Ramos (cell line): ENCODE measurements at regions not wholly inside any gene's neighbourhood (a gene's known extent, or its start where the extent isn't known, plus 50 kb on each side); places are given as distances from the start of the nearest gene placed in this dataset.
"Not testable (repeated sequence)": the region's sequence is repeated elsewhere in the genome, so short reads cannot be mapped to it uniquely, and the experiment has no call there.

Source experiments
- in situ Hi-C: fragments of 300-500 bp; cut with MboI; formaldehyde crosslinking; loops from one replicate; pipeline ENCODE4 v1.14.3; 2022; ENCODE audit warnings: low sequenced_read_pairs; ENCODE audit not compliant: unreplicated experiment

GRCh38 chr3:27632431-27633223 lies 89.5 kb downstream of the EOMES start:
- in situ Hi-C loops, result no loop called here

DNA sequence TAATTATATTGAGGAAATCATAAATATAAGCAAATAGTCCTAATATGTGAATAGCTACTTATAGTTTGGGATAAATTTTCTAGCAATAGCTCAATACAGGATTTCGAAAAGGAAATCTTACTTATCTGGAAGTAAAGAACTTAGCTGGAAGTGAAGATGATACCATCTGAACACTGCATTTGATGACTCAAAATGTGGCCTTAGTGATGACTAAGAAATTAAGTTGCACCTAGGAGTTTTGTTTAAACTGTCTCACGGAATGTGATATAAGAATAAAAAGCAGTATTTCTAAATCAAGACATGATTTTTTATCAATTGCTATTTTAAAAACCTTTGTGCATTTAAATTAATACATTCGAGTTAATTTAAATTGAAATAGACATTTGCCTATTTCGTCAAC lies 91.2 kb downstream of the EOMES start:
- in situ Hi-C loops, result no loop called here

DNA sequence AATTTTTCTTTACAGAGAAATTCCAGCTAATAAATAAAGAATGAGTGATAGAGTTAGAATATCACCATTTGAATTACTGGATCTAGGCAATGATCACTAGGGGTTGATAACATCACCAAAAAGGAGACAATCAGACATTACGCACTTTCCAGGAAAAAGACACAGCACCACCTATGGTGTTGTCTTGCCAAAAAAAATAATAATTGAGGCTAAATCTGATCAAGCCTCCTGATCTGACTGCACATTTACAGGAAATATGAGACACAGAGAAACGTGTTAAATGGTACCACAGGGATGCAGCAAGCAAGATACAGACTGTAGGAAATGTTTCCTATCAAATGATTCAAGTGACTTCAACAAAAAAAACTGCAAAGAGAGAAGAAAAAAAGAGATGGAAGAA lies 92.8 kb downstream of the EOMES start:
- in situ Hi-C loops, result no loop called here

GRCh38 chr3:27628026-27628750 lies 93.9 kb downstream of the EOMES start:
- in situ Hi-C loops, result no loop called here

GRCh38 chr3:27626596-27627118 lies 95.5 kb downstream of the EOMES start:
- in situ Hi-C loops, result no loop called here

DNA sequence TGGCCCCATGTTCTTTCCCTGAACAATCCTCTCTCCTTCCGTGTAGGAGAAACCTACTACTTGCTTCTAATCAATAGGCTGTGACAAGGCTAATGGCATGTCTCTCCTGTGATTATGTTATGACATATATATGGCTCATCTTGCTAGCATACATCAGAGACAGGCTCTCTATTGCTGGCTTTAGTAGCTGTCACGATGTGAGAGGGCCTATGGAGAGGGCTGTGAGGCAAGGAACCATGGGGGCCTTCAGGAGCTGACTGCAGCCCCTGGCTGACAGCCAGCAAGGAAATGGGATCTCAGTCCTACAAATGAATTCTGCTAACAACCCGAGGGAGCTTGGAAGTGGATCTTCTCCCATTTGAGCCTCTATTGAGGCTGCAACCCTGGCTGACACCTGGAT lies 96.3 kb downstream of the EOMES start:
- in situ Hi-C loops, result no loop called here

GRCh38 chr3:27623085-27623753 lies 98.9 kb downstream of the EOMES start:
- in situ Hi-C loops, result no loop called here

GRCh38 chr3:27617552-27617951 lies 104.6 kb downstream of the EOMES start:
- in situ Hi-C loops, result no loop called here

DNA sequence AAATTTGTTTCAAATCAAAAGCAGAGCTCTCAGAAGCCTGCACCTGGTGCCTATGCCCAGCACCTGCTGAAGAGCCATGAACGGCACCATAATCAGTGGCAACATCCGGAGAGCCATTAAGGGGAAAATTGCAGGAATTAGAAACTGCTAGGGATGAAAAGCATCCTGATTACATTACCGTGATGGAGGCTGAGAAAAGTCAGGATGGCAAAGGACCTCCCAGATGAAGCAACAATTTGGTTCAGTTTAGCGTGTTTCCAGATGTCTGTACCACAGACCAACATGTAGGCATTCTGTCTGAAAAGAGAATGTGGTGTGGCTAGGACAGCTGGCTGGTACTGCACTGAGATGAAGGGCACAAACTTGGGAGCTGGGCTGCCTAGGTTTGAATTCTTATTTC lies 106.1 kb downstream of the EOMES start:
- in situ Hi-C loops, result no loop called here

GRCh38 chr3:27615555-27615954 lies 106.6 kb downstream of the EOMES start:
- in situ Hi-C loops, result no loop called here

DNA sequence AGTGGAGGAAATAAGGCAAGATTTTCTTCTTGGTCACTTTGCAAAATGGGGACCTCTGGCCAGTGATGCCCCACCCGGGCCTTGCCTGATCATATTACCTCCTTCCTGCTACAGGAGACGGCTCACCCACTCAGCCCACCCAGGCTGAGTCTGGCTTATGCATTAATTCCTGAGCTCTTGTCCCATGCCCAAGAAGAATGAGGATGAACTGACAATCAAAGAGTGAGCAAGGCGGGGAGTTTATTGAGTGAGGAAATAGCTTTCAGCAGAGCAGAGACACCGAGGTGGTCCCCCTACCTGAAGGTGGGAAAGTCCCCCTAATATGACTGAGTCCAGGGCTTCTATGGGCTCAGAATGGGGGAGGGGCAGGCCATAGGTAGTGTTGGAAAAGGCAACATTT lies 107.5 kb downstream of the EOMES start:
- in situ Hi-C loops, result no loop called here

DNA sequence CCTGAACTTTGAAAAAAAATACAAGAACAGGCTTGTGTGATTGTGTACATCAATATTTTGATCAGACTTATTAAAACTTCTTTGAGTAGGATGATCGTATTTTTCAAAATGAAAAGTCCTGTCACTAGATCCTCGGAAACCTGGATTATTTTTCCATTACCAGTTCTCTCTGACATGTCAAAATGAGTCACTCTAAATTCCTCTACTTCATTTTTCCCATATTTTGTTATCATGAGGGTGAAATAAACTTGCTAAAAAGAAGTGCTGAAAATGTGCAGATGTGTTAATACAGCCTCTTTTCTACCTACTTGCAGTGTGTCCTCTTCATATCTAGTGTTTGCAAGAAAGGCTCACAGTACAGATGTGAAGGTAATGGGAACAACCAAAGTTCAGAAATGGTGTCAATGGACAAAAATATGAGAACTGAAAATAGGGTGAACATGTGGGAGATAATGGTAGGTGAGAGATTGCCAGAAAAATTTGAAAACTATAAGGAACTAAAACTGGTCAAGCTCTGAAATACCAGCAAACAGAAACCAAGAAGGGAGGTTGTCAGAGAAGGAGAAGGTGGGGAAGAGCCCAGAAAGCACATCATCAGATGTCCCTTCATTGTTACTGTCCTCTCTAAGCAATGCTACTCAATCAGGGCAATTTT lies 108.2 kb downstream of the EOMES start:
- in situ Hi-C loops, result no loop called here

DNA sequence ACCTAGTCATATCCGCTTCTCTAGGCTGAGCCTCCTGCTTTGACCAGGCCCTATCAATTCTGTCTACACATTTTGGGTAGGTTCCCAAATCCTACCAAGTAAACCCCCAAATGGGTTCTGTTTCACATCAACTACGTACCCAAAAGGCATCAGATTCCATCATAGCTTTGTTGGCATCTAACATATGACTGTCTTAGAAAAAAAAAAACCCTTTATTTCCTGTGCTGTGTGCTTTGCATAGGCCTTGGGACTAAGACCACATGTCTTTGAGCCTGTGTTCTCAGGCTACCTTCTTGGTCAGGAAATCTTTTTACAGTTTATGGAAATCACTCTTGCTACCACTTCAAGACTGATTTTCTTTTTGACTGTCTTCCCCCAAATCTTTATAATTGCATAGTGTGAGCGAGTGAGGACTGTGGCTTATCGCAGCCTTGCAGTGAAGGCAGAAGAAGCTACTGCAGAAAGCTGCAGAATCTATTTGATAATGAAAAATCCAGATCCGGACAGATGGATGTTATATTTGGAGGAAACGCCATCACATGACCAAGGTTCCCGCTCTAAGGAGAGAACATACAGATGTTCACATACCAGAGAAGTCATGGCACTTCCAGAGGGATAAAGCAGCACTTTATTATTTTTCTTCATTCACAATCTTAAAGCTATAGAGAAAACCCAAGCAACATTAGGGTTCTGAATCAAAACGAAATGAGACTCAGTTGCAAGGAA lies 111.2 kb downstream of the EOMES start:
- in situ Hi-C loops, result no loop called here

DNA sequence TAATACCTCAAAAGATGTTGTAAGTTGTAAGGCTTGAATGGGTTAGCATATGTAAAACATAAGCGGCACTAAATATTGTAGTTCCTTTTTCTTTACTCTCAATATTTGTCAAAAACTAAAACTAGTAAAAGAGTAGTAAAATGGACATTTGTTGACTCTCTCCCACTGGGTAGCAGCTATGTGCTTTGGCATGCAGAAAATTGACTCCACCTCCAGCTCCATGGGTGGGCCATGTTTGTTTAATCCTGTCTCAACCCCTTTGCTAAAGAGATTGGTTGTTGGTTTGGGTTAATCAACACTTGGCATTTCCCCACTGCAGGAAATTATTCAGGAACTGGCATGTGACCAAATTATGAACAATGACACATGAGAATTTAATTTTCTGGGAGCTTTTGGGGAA lies 114.8 kb downstream of the EOMES start:
- in situ Hi-C loops, result no loop called here

DNA sequence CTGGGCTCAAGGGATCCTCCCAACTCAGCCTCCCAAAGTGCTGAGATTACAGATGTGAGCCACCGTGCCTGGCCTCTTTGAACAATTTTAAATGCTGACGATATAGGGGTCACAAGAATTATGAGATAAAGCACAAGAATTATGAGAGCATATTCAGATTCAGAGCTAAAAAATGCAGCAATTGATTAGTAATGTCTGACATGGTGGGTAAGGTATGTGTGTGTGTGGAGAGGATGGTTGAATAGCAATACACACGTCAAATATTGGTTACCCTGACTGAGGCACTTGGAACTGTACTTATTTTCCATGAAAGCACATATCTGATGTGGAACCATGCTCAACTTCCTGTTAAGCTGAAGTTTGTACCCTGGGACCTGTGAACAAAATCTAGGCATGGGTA lies 115.6 kb downstream of the EOMES start:
- in situ Hi-C loops, result no loop called here

DNA sequence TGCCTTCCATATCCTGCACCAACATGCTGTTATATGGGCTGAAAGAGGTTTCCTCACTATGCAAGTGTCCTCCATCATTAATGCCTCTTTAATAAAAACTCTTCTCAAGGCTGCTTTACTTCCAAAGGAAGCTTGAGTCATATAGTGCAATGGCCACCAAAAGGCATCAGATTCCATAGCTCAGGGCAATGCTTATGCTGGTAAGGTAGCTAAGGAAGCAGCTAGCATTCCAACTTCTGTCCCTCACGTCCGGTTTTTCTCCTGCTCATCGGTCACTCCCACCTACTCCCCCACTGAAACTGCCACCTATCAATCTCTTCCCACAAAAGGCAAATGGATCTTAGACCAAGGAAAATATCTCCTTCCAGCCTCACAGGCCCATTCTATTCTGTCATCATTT lies 117.1 kb upstream of the SLC4A7 start:
- in situ Hi-C loops, result not testable (repeated sequence)

- in situ Hi-C loops, result not testable (repeated sequence)
These were observed 115.6 kb upstream of the SLC4A7 start for GRCh38 chr3:27599741-27600140.

DNA sequence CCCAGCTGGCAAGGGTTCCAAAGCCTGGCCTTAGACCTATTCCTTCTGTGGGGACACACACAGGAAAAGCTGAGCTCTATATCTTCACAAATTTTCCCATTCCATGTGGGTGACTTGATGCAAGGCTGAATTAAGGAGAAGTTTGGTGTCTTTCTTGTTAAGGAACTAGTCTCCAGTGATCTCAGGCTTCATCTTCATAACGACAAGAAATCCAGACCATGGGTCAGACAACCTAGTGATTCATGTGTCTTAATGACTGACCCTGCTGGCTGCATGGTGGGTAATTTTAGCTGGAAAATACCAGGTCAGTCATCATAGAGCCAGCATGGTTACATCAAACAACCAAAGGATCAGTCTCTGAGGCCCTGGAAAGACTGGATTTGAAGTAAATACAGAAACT lies 112.7 kb upstream of the SLC4A7 start:
- in situ Hi-C loops, result no loop called here

DNA sequence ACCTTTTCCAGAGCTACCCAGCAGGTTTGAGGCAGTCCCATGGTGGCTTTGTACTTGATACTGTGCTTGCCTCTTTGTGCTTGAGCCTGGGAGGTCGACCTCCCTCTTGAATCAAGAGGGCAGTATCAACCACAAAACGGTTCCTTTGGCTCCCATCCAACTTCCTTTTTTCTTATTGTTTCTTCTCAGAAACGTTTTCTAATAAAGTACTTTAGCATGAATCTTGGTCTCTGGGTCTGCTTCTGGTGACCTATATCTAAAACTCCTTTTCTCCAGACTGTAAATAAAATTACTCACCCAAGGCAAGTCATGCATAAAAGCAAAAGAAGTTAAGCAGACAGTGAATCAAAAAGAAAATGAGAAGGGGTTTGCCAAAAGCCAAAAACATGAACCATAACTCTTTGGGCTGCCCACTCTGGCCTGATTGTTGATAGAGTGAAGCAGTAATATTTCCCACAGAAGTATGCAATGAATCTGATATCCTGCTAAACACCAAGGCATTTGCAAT lies 112.2 kb upstream of the SLC4A7 start:
- in situ Hi-C loops, result no loop called here
